ENCODE measurements at regions not wholly inside any gene's neighbourhood (a gene's known extent, or its start where the extent isn't known, plus 50 kb on each side); places are given as distances from the start of the nearest gene placed in this dataset.

DNA sequence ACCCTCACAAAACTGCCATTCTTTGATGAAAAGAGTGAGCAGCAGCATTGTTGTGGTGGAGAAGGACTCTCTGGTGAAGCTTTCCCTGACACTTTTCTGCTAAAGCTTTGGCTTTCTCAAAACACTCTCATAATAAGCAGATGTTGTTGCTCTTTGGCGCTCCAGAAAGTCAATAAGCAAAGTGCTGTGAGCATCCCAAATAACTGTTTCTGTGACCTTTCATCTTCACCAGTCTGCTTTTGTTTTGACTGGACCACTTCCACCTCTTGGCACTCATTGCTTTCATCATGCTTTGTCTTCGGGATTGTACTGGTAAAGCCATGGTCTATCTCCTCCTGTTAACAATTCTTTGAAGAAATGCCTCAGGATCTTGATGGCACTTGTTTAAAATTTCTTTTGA lies 424.7 kb upstream of the TMPO start:
- TF ChIP-seq, protein P1, sequence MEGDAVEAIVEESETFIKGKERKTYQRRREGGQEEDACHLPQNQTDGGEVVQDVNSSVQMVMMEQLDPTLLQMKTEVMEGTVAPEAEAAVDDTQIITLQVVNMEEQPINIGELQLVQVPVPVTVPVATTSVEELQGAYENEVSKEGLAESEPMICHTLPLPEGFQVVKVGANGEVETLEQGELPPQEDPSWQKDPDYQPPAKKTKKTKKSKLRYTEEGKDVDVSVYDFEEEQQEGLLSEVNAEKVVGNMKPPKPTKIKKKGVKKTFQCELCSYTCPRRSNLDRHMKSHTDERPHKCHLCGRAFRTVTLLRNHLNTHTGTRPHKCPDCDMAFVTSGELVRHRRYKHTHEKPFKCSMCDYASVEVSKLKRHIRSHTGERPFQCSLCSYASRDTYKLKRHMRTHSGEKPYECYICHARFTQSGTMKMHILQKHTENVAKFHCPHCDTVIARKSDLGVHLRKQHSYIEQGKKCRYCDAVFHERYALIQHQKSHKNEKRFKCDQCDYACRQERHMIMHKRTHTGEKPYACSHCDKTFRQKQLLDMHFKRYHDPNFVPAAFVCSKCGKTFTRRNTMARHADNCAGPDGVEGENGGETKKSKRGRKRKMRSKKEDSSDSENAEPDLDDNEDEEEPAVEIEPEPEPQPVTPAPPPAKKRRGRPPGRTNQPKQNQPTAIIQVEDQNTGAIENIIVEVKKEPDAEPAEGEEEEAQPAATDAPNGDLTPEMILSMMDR (IDR thresholded peaks at IDR 0.05), result no peak
- no peak for TF ChIP-seq EP300 (IDR thresholded peaks at IDR 0.05)

All from tibial nerve (tissue), 4 donors.